Cardiac fibroblast (primary cell): ENCODE measurements at regions not wholly inside any gene's neighbourhood (a gene's known extent, or its start where the extent isn't known, plus 50 kb on each side); places are given as distances from the start of the nearest gene placed in this dataset.

Experiments used
- DNase-seq, 2 donors: peaks; one replicate each; pipeline versions ENCODE4 v3.0.0 to v3.0.0-alpha.2; 2010; ENCODE audit warnings: low read depth in 2 of 2
- H3K4me3 ChIP-seq, 2 donors: replicated peaks in 1 of 2; 1 replicate in 1 of 2; 2 replicates in 1 of 2; pipeline ENCODE4 v1.5.1; 2011; ENCODE audit warnings: low read depth in 2 of 2, low read length in 2 of 2, mild to moderate bottlenecking in 2 of 2, moderate library complexity in 1 of 2
- TF ChIP-seq, protein P1 (sequence below): IDR thresholded peaks from one replicate; pipeline ENCODE4 v1.5.1; 2011; ENCODE audit warnings: low read depth, mild to moderate bottlenecking, low read length, inconsistent platforms

GRCh38 chr9:14455243-14455642 is 141.3 kb upstream of the NFIB start:
- H3K4me3 ChIP-seq = no peak overlapping the region
- DNase-seq = no peak
- TF ChIP-seq, protein P1, sequence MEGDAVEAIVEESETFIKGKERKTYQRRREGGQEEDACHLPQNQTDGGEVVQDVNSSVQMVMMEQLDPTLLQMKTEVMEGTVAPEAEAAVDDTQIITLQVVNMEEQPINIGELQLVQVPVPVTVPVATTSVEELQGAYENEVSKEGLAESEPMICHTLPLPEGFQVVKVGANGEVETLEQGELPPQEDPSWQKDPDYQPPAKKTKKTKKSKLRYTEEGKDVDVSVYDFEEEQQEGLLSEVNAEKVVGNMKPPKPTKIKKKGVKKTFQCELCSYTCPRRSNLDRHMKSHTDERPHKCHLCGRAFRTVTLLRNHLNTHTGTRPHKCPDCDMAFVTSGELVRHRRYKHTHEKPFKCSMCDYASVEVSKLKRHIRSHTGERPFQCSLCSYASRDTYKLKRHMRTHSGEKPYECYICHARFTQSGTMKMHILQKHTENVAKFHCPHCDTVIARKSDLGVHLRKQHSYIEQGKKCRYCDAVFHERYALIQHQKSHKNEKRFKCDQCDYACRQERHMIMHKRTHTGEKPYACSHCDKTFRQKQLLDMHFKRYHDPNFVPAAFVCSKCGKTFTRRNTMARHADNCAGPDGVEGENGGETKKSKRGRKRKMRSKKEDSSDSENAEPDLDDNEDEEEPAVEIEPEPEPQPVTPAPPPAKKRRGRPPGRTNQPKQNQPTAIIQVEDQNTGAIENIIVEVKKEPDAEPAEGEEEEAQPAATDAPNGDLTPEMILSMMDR = no peak

DNA sequence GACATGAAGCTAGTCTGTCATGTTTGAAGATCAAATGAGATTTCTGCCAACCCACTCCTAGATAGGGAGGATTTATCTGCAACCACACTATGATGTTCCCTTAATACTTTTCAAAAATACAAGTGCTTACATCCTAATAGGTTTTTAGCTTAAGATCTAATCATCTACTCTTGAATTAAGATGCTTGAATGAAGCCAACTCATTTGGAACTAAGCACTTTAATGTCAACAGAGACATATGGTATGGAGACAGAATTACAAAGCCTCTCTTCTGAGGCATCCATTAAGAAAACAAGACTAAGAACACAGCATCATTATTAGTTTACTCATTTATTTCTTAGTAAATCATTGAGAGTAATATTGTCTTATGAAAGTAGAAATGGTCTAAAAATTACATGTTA is 139.3 kb upstream of the NFIB start:
- no peak overlapping the region for H3K4me3 ChIP-seq
- TF ChIP-seq, protein P1 = no peak
- DNase-seq = no peak

- no peak overlapping the region for H3K4me3 ChIP-seq
- DNase-seq = no peak
- TF ChIP-seq, protein P1 = no peak
Observed at GRCh38 chr9:14452539-14452938, 138.6 kb upstream of the NFIB start.

GRCh38 chr9:14451949-14452348 is 138.0 kb upstream of the NFIB start:
- TF ChIP-seq, protein P1 = no peak
- no peak for DNase-seq

GRCh38 chr9:14447103-14447502 is 133.2 kb upstream of the NFIB start:
- no peak overlapping the region for H3K4me3 ChIP-seq
- no peak for DNase-seq
- TF ChIP-seq, protein P1 = no peak

More at GRCh38 chr9:14451949-14452348, 138.0 kb upstream of the NFIB start:
- no peak overlapping the region for H3K4me3 ChIP-seq

- no peak for DNase-seq
- no peak overlapping the region for H3K4me3 ChIP-seq
- TF ChIP-seq, protein P1 = no peak
Observed at GRCh38 chr9:14445946-14446345, 132.0 kb upstream of the NFIB start.

DNA sequence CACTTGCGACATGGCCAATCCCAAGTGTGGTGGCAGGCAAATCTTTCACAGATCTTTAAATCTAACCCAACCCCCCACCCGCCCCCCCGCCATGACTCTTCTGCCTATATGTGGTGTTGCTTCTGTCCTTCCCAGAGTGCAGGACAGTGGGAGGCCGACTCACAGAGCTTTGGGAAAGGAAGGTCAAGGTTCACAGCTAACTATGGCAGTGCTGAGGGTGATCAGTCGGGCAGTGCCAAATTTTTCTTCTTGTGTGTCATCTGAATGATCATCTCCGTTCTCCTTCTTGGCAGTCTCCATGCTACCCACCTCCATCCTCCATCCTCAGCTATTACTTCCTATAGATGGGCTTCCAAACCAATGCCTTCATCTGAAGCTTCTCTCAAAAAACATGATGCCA is 129.0 kb upstream of the NFIB start:
- TF ChIP-seq, protein P1 = no peak
- H3K4me3 ChIP-seq = no peak overlapping the region
- DNase-seq = no peak
